GM19240 (cell line): ENCODE measurements at regions not wholly inside any gene's neighbourhood (a gene's known extent, or its start where the extent isn't known, plus 50 kb on each side); places are given as distances from the start of the nearest gene placed in this dataset.

Experiments used
- DNase-seq: peaks from one replicate; pipeline ENCODE4 v3.0.0; 2011; ENCODE audit warnings: low spot score; ENCODE audit not compliant: insufficient read length

DNA sequence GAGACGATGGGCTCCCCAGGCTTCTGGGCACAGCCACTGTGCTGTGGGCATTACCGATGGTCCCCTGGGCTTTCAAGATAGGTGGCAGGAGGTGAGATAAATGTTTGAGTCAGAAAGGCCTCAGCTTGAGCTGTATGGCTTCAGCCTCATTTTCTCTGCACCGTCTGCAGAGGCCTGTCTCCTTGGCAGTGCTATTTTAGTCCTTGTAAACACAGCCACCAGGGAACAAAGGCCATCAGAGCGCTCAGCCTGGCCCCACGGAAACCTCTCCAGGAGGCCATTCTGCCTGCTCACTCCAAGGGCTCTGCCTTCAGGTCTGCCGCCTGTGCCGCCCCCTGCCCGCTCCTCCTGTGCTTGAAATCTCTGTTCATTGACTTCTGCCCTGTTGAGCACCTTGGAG is 1424.9 kb downstream of the TBC1D22A start:
- no peak for DNase-seq

DNA sequence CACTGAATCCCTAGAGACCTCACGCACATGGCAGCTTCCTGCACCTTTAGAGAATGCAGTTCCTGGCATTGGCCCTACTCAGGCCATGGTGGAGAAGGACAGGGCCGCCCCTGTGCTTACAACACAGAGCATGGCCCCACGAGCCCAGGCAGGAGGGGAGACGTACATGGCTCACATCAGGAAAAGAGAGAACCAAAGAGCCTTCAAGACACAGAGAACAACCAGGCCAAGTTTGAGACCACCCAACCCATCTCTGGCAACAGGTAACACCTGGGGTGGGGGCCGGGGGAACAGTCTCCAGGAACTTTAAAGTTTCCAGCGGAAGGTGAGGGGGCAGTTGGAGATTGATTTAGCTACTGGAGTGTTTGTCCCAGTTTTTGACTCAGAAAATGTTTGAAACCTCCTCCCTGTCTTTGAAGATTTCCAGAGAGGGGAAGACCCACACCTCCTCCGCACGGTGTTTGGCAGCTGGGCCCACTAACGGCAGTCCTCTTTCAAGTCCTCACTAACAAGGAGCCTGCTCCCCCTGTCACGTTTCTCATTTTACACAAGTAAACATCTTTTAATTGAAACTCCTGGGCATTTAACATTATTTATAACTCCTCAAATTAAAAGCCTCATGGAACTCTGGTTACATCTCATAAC is 1423.8 kb downstream of the TBC1D22A start:
- no peak for DNase-seq

DNA sequence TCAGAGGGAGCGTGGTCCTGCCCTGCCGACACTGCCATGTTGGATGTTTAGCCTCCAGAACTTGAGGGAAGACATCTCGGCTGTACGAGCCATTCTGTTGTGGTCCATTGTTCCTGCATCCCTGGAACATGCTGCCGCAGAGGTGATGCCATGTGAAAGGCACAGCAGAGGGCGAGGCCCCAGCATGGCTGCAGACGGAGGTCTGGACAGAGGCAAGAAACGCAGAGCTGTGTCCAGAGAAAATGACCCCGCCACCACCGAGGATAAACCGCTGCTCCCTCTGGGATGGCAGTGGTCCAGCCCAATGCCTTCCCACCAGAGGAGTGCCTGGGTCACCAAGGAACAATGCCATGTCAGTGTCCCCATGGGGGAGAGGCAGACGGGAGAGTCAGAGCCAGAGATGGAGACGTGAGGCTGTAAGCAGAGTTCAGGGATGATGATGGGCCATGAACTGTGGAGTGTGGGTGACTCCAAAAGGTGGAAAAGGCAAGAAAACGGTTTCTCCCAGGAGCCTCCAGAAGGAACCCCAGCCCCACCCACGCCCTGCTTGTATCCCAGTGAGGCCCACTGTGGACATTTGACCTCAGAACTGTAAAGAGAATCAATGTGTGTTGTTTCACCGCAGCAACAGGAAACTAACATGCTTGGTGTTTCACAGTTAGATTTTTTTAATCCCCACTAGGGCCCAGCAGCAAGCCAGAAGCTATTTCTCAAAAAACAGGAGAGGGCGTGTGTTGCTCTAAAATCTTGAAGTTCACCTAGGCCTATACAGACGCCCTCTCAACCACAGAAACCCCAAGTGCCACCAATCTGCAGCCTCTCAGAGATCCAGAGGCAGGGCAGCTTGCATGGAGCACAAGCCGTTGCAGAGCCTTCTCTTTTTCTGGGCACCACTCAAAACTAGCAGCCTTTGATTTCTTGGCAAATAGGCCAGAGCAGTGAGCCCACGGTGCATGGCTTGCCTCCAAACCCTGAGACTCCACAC is 1422.9 kb downstream of the TBC1D22A start:
- no peak for DNase-seq

DNA sequence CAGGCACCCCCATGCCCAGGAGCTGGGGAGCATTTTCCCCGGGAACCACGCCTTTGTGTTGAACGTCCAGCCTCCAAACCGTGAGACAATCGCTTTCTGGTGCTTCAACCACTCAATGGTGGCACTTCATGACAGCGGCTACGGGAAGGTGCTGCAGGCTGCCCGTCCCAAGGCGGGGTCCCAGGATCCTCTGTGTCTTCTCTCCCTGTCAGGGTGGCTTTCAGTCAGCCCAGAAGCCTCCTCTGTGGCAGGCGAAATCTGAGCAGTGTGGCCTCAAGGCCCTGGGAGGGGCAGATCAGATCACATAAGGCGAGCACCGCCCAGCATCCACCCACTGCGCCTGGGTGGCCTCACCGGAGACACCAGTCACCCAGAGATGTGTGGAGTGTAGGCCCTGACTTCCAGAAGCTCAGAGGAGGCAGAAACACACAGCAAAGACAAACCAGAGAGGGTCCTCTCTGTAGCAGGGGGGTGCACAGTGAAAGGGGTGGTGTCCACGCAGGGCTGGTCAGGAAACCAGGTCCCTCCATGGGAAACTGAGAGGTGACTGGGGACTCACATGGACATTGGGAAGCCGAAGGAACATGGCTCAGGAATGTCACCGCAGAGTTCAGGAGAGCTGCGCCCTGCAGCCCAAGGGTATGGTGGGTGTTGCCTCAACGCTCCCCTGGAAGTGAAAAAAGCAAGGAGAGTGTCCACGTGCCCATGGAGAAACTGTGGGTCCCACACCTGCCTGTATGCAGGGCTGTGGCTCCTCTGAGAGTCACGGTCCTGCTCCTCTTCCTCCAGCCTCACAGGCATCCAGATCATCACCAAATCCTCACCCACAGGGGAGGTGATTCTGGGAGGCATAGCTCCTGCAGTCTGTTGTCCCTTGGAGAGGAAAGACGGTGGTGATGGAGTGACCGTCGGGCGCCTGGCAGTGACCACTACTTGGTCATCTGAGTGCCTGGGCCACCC is 1420.7 kb downstream of the TBC1D22A start:
- DNase-seq = no peak

DNA sequence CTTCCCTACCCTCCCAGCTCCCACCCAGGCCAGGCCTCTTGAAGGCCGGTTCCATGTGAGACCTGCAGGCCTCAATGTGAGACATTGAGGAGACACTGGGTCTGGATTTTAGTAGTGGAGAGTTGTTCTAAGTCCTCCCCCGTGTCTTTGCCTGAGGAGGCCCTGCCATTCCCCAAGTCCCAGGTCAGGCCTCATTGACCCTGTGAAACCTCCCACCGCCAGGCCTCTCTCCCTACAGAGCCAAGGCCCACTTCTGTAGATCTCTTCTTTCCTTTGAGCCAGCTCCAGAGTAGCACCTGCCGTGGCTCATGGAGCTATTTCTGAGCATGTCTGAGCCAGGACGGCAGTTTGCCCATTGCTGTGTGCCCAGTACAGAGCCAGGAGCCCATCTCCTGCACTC is 1419.6 kb downstream of the TBC1D22A start:
- DNase-seq = no peak

DNA sequence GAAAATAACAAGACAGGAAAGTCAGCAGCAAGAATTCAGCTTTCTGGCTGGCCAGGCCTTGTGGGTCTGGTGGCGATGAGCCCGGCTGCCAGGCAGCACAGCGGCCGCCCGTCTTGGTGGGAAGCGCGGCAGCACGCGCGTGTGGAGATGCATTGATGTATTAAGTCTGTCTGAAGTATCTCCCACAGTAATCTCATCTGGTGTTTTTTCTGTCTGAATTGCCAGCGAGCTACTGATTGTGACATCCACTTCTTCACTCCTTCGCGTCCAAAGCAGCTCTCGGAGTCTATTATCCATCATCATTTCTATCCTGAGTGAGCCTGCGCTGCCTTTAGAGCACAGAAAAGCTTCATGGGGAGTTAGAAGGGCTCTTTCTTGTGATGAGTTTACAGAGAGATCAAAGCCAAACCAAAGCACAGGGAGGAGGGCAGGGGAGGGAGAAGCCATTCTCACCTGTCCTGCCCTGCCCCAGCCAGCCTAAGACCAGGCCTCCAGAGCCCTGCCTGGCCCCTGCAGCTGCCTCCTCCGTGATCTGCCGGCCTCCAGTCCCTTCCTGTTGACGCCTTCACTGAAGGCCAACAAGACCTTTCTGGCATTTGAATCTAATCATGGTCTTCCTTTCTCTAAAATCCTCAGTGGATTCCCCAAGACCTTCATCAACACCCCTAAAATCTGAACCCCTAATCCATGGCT is 1419.0 kb downstream of the TBC1D22A start:
- no peak for DNase-seq

DNA sequence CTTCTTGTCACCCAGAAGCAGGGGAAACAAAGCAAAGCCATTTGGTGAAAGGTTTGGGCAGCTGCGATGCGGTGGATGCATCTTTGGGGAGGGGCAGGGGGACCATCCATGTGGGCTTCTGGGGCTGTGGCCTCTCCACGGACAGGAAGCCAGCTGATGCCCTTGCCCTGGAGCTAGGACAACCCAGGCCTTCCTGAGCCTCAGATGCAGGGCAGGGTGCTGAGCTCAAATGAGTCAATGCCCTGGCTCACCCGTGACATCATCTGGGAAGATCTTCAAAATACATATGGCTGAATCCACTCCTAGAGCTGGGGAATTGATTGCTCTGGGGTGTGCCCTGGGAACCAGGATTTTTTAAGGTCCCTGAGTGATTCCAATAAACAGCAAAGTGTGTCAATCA is 1418.2 kb downstream of the TBC1D22A start:
- DNase-seq = no peak

DNA sequence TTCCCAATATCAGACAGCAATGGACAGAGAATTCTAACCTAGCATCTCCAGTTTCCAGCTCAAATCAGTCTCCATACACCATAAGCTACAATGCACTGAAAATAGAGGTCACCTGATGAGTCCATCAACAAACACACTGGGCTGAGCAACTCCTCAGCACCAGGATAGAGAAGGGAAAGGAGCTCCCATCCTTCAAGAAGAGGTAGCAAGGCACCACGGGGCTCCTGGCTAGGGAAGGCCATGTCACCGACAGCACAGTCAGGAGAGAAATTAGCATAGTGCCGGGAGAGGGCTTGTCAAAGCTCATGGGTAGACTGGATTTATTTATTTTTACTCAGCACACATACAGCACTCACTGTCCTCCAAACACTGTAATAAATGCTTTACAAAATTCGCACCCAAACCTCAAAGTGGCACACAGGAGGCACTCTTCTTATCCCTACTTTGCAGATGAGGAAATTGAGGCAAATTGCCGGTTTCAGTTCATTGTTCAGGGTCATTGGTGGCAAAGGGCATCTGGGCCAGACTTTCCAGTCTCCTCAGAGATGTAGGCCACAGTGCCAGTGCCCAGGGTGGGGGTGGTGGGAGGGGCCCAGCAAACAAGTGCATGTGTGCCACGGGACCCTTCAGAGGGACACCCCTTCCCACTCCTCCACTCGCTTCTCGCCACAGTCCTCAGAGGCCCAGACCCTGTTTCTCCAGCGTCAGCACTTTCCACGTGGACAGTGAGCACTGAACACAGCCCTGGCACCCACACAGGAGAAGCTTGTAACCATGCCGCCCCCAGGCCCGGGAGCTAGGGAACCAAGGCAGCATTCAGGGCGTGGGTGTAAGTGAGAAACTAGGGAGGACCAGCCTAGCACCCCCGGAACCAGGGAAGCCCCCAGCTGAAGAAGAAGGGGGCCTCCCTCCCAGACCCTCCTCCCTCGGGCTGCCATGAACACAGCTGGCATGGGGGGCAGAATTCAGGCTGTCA is 1417.4 kb downstream of the TBC1D22A start:
- no peak for DNase-seq

DNA sequence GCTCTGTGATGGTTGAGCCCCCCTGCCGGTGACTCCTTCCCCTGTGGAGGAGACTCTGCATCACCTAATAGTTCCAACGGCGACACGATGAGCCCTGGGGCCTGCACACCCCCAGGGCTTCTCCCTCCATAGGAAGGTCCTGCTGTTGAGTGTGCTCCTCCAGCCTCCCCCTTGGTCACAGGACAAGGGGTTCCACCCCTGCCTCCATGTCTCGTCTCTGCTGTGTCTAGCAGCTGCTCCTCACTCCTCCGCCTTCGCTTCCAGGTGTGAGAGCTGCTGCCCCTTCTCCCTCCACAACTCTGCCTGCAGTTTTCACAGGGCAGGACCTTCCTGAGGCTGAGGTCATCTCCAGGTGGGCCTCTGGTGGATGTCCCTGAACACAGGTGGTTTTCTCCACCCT is 1416.1 kb downstream of the TBC1D22A start:
- DNase-seq = no peak

DNA sequence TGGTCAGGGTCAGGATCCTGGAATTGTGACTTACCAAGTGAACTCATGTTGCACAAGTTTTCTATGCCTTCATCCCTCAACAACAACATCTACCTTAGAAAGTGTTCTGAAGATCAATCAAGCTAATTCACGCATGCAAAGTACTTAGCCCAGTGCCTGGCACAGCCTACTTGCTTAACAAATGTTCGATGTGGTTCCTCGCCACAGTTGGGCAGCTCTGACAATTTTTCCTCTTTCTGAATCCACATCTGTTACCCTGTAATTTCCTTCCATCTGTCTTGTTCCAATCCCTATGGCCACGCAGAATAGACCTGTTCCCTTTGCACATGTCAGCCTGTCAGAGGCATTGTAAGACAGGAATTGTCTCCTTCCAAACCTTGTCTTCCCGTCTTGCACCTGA is 1415.2 kb downstream of the TBC1D22A start:
- no peak for DNase-seq

DNA sequence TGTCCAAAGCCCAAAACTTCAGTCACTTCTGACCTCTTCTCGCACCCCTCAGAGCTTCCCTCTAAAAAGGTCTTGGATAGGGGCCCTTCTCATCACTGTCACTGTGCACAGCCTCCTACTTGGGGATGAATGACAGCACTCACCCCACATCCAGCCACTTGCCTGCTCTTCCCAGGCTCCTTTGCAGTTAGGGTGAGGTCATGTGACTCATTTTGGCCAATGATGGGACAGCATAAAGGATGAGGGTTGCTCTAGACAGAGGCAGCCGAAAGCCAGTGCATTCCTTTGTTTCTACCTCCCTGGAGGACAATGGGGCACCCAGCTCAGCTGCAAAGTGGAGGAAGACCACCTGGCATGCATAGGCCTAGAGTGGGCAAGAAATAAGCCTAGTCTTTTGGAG is 1413.3 kb downstream of the TBC1D22A start:
- no peak for DNase-seq

DNA sequence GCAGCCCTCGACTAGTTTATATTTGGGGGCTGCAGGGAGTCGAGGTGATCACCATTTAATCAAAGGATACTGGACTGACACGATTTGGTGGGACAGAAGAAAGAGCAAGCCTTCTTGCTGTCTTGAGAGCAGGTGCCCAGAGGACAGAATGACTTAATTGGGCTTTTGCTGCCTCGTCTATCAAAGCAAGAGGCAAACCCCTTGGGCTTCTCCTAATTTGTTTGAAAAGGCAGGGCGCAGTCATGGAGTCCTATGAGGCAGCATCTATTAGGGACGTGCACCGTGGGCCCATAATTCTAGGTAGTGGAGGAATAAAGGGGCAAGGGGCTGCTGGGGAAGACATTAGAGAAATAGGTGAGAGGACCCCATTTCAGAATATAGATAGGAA is 1411.3 kb downstream of the TBC1D22A start:
- no peak for DNase-seq

DNA sequence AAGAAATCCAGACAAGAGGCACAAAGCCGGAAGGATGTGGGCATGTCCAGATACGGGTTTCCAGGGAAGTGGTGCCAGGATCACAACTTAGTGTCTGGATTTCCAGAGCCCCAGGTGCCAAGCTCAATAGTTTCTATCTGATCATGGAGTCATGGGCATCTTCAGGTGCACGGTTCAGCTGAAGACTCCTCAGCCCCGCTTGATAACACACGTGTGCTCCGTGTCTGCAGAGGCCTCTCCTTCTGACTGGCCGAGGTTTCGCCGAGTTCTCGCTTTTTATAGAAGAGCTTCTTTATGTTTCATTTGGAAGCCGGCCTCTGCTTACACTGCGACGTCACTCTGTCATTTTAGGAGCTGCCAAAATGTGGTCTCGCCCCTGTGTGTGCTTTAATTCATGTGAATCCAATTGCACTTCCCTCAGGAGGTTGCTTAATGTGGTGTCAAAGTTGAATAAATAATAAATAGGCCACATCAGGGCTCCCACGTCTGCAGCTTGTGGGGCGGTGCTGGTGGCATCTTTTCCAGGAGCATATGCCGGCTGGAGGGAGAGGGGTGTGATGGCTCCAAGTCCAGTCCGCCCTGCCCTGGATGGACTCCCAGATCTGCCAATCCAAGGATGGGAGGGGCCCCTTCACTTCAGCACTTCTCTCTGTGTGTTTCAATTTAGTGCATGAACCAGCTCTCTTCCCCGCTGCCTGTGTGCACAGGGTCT is 1410.8 kb downstream of the TBC1D22A start:
- no peak for DNase-seq

DNA sequence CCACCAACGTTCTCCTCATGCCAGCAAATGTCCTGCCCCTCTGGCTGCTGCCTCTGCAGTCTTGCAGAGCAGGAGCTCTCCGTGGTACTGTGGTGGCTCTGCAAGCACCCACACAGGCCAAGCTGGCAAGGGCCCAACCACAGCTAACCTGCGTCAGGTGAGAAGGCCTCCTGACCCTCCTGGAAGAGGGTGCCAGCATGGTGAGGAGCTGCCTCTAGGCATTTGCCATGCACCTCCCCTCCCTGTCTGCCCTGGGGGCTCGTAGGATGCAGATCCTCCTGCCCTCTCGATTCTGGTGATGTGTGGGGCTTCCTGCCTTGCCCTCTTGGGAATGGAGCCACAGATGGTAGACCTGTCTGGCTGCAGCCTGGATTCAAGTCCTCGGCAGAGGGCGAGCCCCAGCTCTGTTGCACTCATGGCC is 1408.8 kb downstream of the TBC1D22A start:
- DNase-seq = no peak

DNA sequence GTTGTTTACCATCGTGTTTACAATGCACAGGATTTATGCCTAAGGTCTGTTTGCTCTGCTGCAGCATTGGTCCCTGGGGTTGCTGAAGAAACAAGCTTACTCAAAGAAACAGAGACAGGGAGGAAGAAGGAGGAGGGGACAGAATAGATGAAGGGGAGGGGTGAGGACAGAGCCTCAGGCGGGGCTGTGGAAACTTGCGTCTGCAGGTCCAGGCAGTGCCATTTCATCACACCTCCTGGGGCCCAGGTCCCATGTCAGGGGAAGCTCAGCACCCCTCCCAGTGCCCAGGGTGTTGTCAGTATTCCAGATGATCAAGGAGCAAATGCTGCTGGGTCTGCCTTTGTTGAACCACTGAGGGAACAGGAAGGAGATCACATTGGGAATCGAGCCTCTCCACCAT is 1406.8 kb downstream of the TBC1D22A start:
- DNase-seq = no peak

DNA sequence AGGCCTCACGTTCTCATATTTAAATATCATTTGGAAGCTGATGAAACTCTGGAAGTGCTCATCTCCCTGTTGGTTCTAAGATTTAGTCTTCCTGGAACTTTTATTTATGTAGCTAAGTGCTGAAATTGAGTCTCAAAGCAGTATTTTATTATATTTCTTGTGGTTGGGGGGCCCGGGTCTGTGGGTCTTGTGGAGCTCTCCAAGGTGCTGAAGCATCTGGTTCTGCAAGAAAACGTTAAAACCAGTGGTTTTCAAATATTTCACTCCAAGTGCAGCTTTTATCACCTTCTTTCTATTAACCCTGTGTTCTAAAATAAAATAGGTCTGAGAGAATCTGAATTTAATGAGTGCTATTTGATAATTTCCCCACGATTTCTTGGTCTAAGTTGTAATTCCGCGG is 1404.8 kb downstream of the TBC1D22A start:
- no peak for DNase-seq

DNA sequence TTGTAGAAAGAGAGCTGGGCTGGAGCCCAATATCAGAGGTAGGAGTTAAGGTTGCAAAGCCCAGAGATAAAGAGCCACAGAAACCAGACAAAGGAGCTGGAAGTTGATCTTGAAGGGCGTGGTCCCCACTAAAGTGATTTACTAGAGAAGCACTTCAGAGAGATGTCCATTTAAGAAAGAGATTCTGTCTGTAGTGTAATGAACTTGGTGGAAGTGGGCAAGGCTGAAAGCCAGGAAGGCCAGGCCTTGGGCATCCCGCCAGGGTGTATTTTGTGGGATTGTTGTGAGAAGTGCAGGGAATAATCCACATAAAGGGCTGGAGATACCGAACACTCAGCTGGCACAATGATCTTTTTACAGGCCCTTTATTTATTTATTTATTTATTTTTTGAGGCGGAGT is 1398.8 kb downstream of the TBC1D22A start:
- DNase-seq = no peak

DNA sequence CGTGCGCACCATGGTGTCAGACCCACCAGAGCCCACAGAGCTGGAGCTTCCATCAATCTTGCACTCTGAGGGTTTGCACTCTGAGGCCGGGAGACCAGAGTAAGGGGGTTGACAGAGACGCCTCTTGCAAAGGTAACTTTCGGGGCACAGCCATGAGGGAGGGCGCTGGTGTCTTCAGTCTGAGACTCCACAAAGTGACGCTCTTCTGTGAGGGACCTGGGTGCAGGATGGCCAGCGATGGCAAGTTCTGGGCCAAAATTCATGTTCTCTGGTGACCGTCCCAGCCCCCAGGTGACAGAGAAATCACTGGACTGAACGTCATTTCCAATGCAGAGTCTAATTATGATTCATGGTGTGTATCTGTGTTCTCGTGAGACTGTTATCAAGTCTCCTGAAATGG is 1395.2 kb downstream of the TBC1D22A start:
- no peak for DNase-seq
